ENCODE measurements at regions not wholly inside any gene's neighbourhood (a gene's known extent, or its start where the extent isn't known, plus 50 kb on each side); places are given as distances from the start of the nearest gene placed in this dataset.

DNA sequence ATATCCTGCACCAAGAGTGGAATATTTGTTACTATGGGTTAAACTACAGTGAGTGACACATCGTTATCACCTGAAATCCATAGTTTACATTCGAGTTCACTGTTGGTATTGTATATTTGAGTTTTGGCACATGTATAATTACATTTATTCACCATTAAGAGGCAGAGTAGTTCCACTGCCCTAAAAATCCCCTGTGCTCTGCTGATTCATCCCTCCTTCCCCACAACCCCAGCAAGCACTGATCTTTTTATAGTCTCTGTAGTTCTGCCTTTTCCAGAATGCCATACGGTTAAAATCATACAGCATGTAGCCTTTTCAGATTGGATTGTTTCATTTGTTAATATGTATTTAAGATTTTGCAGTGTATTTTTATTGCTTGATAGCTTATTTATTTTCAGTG is 495.2 kb downstream of the DIRAS2 start:
- ChIA-PET CTCF (no interaction called here), POLR2A (no interaction called here)
- H3K36me3 Mint-ChIP-seq (ENCODE audit: insufficient read depth, unreplicated experiment), result no peaks in the 10 kb centered on the region
- H3K27me3 Mint-ChIP-seq (ENCODE audit: insufficient read depth, unreplicated experiment), result no peaks in the 10 kb centered on the region
- no peak overlapping the region for H3K4me3 ChIP-seq (ENCODE audit: low read depth, low read length)
- no TSS peak for BruUV-seq (replicated peaks)
- intact Hi-C loops (cut with micrococcal nuclease; ENCODE audit: unreplicated experiment), result no loop called here
- H3K4me3 Mint-ChIP-seq (ENCODE audit: unreplicated experiment), result no peak overlapping the region
- H3K27ac Mint-ChIP-seq (ENCODE audit: unreplicated experiment), result no peak overlapping the region
- no peaks in the 10 kb centered on the region for H3K9me3 ChIP-seq
- TF ChIP-seq, protein P1, sequence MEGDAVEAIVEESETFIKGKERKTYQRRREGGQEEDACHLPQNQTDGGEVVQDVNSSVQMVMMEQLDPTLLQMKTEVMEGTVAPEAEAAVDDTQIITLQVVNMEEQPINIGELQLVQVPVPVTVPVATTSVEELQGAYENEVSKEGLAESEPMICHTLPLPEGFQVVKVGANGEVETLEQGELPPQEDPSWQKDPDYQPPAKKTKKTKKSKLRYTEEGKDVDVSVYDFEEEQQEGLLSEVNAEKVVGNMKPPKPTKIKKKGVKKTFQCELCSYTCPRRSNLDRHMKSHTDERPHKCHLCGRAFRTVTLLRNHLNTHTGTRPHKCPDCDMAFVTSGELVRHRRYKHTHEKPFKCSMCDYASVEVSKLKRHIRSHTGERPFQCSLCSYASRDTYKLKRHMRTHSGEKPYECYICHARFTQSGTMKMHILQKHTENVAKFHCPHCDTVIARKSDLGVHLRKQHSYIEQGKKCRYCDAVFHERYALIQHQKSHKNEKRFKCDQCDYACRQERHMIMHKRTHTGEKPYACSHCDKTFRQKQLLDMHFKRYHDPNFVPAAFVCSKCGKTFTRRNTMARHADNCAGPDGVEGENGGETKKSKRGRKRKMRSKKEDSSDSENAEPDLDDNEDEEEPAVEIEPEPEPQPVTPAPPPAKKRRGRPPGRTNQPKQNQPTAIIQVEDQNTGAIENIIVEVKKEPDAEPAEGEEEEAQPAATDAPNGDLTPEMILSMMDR (IDR thresholded peaks at IDR 0.05; ENCODE audit: insufficient read depth in 1 of 2, low read depth in 1 of 2, low read length in 1 of 2, severe bottlenecking in 1 of 2, unreplicated experiment in 1 of 2), result no peak
- no peaks in the 10 kb centered on the region for H3K4me1 Mint-ChIP-seq (ENCODE audit: low read depth, unreplicated experiment)
- DNase-seq, result no peak
- H3K4me1 ChIP-seq, result no peaks in the 10 kb centered on the region
- no peaks in the 10 kb centered on the region for H3K36me3 ChIP-seq (ENCODE audit: control insufficient read depth, insufficient read depth, low read length)
- no peaks in the 10 kb centered on the region for H3K9me3 Mint-ChIP-seq (ENCODE audit: unreplicated experiment)
- no peaks in the 10 kb centered on the region for H3K27me3 ChIP-seq (replicated peaks; ENCODE audit: control insufficient read depth, insufficient read depth, low read length)

DNA sequence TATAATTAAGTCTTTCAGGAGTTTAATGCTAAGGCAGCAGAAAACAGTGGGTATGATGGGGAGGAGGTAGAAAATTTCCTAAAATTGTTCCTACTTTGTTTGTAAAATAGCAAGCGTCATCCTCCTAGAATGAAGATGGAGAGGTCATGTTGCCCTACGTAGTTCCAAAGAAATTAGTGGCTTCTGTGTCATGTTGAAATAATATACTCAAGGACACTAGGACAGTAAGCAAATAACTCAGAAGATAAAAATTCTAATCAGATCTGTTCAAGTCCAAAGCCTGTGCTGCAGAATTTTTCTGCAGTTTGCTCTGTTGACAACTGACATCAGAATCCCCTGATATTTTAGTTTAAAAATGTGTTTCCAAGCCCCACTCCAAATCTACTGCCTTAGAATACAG is 486.3 kb downstream of the DIRAS2 start:
- DNase-seq, result no peak
- no peaks in the 10 kb centered on the region for H3K27me3 Mint-ChIP-seq (ENCODE audit: insufficient read depth, unreplicated experiment)
- Histone ChIP-seq H3K27me3 (replicated peaks; ENCODE audit: control insufficient read depth, insufficient read depth, low read length) (no peaks in the 10 kb centered on the region), H3K4me3 (ENCODE audit: low read depth, low read length) (no peak overlapping the region), H3K4me1 (no peaks in the 10 kb centered on the region), H3K36me3 (ENCODE audit: control insufficient read depth, insufficient read depth, low read length) (no peaks in the 10 kb centered on the region), H3K9me3 (no peaks in the 10 kb centered on the region)
- TF ChIP-seq, protein P1 (IDR thresholded peaks at IDR 0.05; ENCODE audit: insufficient read depth in 1 of 2, low read depth in 1 of 2, low read length in 1 of 2, severe bottlenecking in 1 of 2, unreplicated experiment in 1 of 2), result no peak
- H3K27ac Mint-ChIP-seq (ENCODE audit: unreplicated experiment), result no peak overlapping the region
- ChIA-PET POLR2A (no interaction called here), CTCF (no interaction called here)
- no peaks in the 10 kb centered on the region for H3K36me3 Mint-ChIP-seq (ENCODE audit: insufficient read depth, unreplicated experiment)
- H3K4me3 Mint-ChIP-seq (ENCODE audit: unreplicated experiment), result no peak overlapping the region
- no peaks in the 10 kb centered on the region for H3K4me1 Mint-ChIP-seq (ENCODE audit: low read depth, unreplicated experiment)
- BruUV-seq (replicated peaks), result no TSS peak
- intact Hi-C loops (cut with micrococcal nuclease; ENCODE audit: unreplicated experiment), result no loop called here
- H3K9me3 Mint-ChIP-seq (ENCODE audit: unreplicated experiment), result no peaks in the 10 kb centered on the region

DNA sequence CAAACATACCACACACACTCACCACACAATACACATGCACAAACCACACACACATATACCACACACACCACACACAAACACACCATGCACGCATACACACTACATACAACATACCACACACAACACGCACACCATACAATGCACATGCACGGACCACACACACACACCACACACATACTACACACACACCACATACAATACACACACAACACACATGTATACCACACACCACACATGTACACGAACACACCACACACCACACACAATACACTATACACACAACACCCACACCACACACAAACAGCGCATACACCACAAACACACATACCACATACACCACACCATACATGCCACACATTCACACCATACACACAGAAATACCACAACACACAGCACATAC is 480.3 kb downstream of the DIRAS2 start:
- ChIA-PET CTCF (no interaction called here), POLR2A (no interaction called here)
- no peak for DNase-seq
- Mint-ChIP-seq H3K36me3 (ENCODE audit: insufficient read depth, unreplicated experiment) (no peaks in the 10 kb centered on the region), H3K4me3 (ENCODE audit: unreplicated experiment) (no peak overlapping the region), H3K4me1 (ENCODE audit: low read depth, unreplicated experiment) (no peaks in the 10 kb centered on the region), H3K27me3 (ENCODE audit: insufficient read depth, unreplicated experiment) (no peaks in the 10 kb centered on the region), H3K9me3 (ENCODE audit: unreplicated experiment) (no peaks in the 10 kb centered on the region), H3K27ac (ENCODE audit: unreplicated experiment) (no peak overlapping the region)
- TF ChIP-seq, protein P1 (IDR thresholded peaks at IDR 0.05; ENCODE audit: insufficient read depth in 1 of 2, low read depth in 1 of 2, low read length in 1 of 2, severe bottlenecking in 1 of 2, unreplicated experiment in 1 of 2), result no peak
- no TSS peak for BruUV-seq (replicated peaks)
- intact Hi-C loops (cut with micrococcal nuclease; ENCODE audit: unreplicated experiment), result no loop called here
- H3K27me3 ChIP-seq (replicated peaks; ENCODE audit: control insufficient read depth, insufficient read depth, low read length), result no peaks in the 10 kb centered on the region
- no peaks in the 10 kb centered on the region for H3K36me3 ChIP-seq (ENCODE audit: control insufficient read depth, insufficient read depth, low read length)
- H3K4me1 ChIP-seq, result no peaks in the 10 kb centered on the region
- H3K9me3 ChIP-seq, result no peaks in the 10 kb centered on the region
- H3K4me3 ChIP-seq (ENCODE audit: low read depth, low read length), result no peak overlapping the region

All from Caco-2 (cell line).